ENCODE measurements at regions not wholly inside any gene's neighbourhood (a gene's known extent, or its start where the extent isn't known, plus 50 kb on each side); places are given as distances from the start of the nearest gene placed in this dataset.

GRCh38 chr2:217177720-217178119 is 317.9 kb upstream of the TNP1 start:
- no peak for TF ChIP-seq CTCF (IDR thresholded peaks at IDR 0.05)
- no peak for TF ChIP-seq POLR2A (IDR thresholded peaks at IDR 0.05)

Data from body of pancreas (tissue), 4 donors.